Sigmoid colon (tissue), 4 donors: ENCODE measurements at regions not wholly inside any gene's neighbourhood (a gene's known extent, or its start where the extent isn't known, plus 50 kb on each side); places are given as distances from the start of the nearest gene placed in this dataset.

Experiments
- CTCF ChIP-seq, 4 experiments: fragments of 450-650 bp in 3 of 4; fragments of 200-600 bp in 1 of 4; IDR thresholded peaks; one replicate each; pipeline ENCODE4 v1.5.1; 2016 to 2019; ENCODE audit warnings: antibody characterized with exemption in 4 of 4, mild to moderate bottlenecking in 3 of 4, moderate library complexity in 2 of 4
- EP300 ChIP-seq, 4 donors: sonication (generic); formaldehyde crosslinking; IDR thresholded peaks; one replicate each; pipeline ENCODE4 v1.6.1; 2017; ENCODE audit warnings: antibody characterized with exemption in 4 of 4
- POLR2A ChIP-seq, 2 donors: fragments of 450-650 bp; IDR thresholded peaks; one replicate each; pipeline ENCODE4 v1.6.1; 2016; ENCODE audit warnings: antibody characterized with exemption in 2 of 2, mild to moderate bottlenecking in 2 of 2, moderate library complexity in 2 of 2
- POLR2AphosphoS5 ChIP-seq, 4 donors: sonication (generic); formaldehyde crosslinking; IDR thresholded peaks; one replicate each; pipeline ENCODE4 v1.6.1; 2017; ENCODE audit warnings: antibody characterized with exemption in 4 of 4

DNA sequence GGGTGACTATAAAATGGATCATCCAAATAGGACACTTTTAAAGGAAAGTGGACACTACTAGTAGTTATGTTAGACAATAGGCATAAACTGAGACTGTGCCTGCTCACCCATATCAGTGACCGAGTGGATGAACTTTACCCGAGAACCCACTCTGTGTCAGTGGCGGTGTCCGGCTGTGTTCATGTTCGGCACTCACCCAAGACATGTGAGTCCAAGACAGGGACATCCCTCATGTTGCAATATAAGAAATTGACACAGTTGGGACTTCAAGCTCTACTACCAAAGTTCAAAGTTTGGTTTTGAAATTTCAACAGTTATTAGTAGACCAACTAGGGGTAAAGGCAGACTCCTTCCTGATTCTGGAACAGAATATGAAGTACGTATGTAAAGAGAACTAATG is 326.3 kb upstream of the TNP1 start:
- TF ChIP-seq CTCF (IDR thresholded peaks at IDR 0.05) (no peak), POLR2A (IDR thresholded peaks at IDR 0.05) (no peak), EP300 (IDR thresholded peaks at IDR 0.05) (no peak), POLR2AphosphoS5 (IDR thresholded peaks at IDR 0.05) (no peak)
